ENCODE measurements at regions not wholly inside any gene's neighbourhood (a gene's known extent, or its start where the extent isn't known, plus 50 kb on each side); places are given as distances from the start of the nearest gene placed in this dataset.
"Not testable (repeated sequence)": the region's sequence is repeated elsewhere in the genome, so short reads cannot be mapped to it uniquely, and the experiment has no call there.

GRCh38 chr5:154702477-154702876 is 52.7 kb upstream of the LARP1 start:
- Histone ChIP-seq H3K36me3 (ENCODE audit: insufficient read depth, low read depth, low read length) (no peaks in the 10 kb centered on the region), H3K4me1 (ENCODE audit: insufficient read depth, low read length) (peaks cover 9% of the 10 kb centered on the region), H3K9ac (ENCODE audit: low read depth, low read length) (no peak overlapping the region), H3K9me3 (ENCODE audit: insufficient read depth, low read depth, low read length) (no peaks in the 10 kb centered on the region), H3K4me3 (ENCODE audit: low read length) (no peak overlapping the region), H3K27ac (ENCODE audit: low read length) (no peak overlapping the region), H3K27me3 (ENCODE audit: insufficient read depth, low read length) (no peaks in the 10 kb centered on the region)

DNA sequence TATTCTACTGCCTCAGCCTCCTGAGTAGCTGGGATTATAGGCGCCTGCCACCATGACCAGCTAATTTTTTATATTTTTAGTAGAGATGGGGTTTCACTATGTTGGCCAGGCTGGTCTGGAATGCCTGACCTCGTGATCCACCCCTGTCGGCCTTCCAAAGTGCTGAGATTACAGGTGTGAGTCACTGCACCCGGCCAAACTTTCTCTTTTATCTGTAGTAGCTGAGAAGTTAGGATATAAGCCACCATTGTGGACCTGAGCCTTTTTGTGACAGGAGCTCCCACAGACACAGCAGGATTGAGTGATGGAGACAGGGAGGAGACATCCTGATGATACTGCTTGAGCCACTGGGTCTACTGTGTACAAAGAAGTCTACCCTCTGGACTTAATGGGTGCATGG is 53.5 kb upstream of the LARP1 start:
- H3K9ac ChIP-seq (ENCODE audit: low read depth, low read length): not testable (repeated sequence)
- H3K4me1 ChIP-seq (ENCODE audit: insufficient read depth, low read length): peaks cover 16% of the 10 kb centered on the region

GRCh38 chr5:154701181-154701580 is 54.0 kb upstream of the LARP1 start:
- Histone ChIP-seq H3K27ac (ENCODE audit: low read length) (no peak overlapping the region), H3K9ac (ENCODE audit: low read depth, low read length) (no peak overlapping the region), H3K36me3 (ENCODE audit: insufficient read depth, low read depth, low read length) (no peaks in the 10 kb centered on the region), H3K4me1 (ENCODE audit: insufficient read depth, low read length) (peaks cover 22% of the 10 kb centered on the region), H3K27me3 (ENCODE audit: insufficient read depth, low read length) (no peaks in the 10 kb centered on the region), H3K4me3 (ENCODE audit: low read length) (no peak overlapping the region), H3K9me3 (ENCODE audit: insufficient read depth, low read depth, low read length) (no peaks in the 10 kb centered on the region)

More for the DNA sequence above, 53.5 kb upstream of the LARP1 start:
- not testable (repeated sequence) for H3K9me3 ChIP-seq (ENCODE audit: insufficient read depth, low read depth, low read length); H3K27me3 ChIP-seq (ENCODE audit: insufficient read depth, low read length); H3K4me3 ChIP-seq (ENCODE audit: low read length); H3K27ac ChIP-seq (ENCODE audit: low read length); H3K36me3 ChIP-seq (ENCODE audit: insufficient read depth, low read depth, low read length)

GRCh38 chr5:154700289-154700928 is 54.8 kb upstream of the LARP1 start:
- not testable (repeated sequence) for H3K9ac ChIP-seq (ENCODE audit: low read depth, low read length); H3K27ac ChIP-seq (ENCODE audit: low read length); H3K4me3 ChIP-seq (ENCODE audit: low read length); H3K27me3 ChIP-seq (ENCODE audit: insufficient read depth, low read length); H3K9me3 ChIP-seq (ENCODE audit: insufficient read depth, low read depth, low read length); H3K36me3 ChIP-seq (ENCODE audit: insufficient read depth, low read depth, low read length)
- H3K4me1 ChIP-seq (ENCODE audit: insufficient read depth, low read length): peaks cover 22% of the 10 kb centered on the region

DNA sequence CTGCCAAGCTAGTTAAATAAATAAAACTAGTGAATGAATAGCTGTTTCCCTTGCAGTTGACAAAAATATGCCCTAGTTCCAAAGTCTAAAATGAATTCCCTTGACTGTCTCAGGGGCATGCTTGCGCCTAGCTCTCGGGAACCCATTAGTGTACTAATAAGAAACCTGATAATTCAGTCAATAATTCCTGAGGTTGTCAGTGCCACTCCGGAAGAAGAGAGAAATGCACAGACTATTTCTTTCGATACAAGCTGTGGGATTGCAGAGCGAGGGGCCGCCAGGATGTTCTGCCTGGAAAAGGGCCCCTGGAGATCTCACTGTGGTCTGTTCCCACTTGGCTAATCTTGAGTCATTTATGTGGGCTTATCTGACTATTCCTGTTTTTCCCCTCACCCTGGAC is 56.4 kb upstream of the LARP1 start:
- Histone ChIP-seq H3K36me3 (ENCODE audit: insufficient read depth, low read depth, low read length) (no peaks in the 10 kb centered on the region), H3K9me3 (ENCODE audit: insufficient read depth, low read depth, low read length) (no peaks in the 10 kb centered on the region), H3K4me3 (ENCODE audit: low read length) (no peak overlapping the region)

GRCh38 chr5:154697371-154697770 is 57.8 kb upstream of the LARP1 start:
- H3K36me3 ChIP-seq (ENCODE audit: insufficient read depth, low read depth, low read length): no peaks in the 10 kb centered on the region
- peak overlapping the region; percentile 41 for H3K4me3 ChIP-seq (ENCODE audit: low read length)
- peak overlapping the region; percentile 55; the same call in 1 of the 2 replicates for H3K9ac ChIP-seq (ENCODE audit: low read depth, low read length)
- peak overlapping the region; percentile 54 for H3K27ac ChIP-seq (ENCODE audit: low read length)
- no peaks in the 10 kb centered on the region for H3K9me3 ChIP-seq (ENCODE audit: insufficient read depth, low read depth, low read length)
- H3K4me1 ChIP-seq (ENCODE audit: insufficient read depth, low read length): peaks cover 24% of the 10 kb centered on the region
- H3K27me3 ChIP-seq (ENCODE audit: insufficient read depth, low read length): no peaks in the 10 kb centered on the region

More for the DNA sequence above, 56.4 kb upstream of the LARP1 start:
- no peak overlapping the region for H3K9ac ChIP-seq (ENCODE audit: low read depth, low read length)
- H3K27me3 ChIP-seq (ENCODE audit: insufficient read depth, low read length): no peaks in the 10 kb centered on the region
- H3K27ac ChIP-seq (ENCODE audit: low read length): no peak overlapping the region
- peaks cover 22% of the 10 kb centered on the region for H3K4me1 ChIP-seq (ENCODE audit: insufficient read depth, low read length)

GRCh38 chr5:154696891-154697290 is 58.3 kb upstream of the LARP1 start:
- Histone ChIP-seq H3K27ac (ENCODE audit: low read length) (peak overlapping the region; percentile 54), H3K4me3 (ENCODE audit: low read length) (peak overlapping the region; percentile 41; the same call in 1 of the 2 replicates), H3K36me3 (ENCODE audit: insufficient read depth, low read depth, low read length) (no peaks in the 10 kb centered on the region)

GRCh38 chr5:154694159-154694558 is 61.0 kb upstream of the LARP1 start:
- no peaks in the 10 kb centered on the region for H3K27me3 ChIP-seq (ENCODE audit: insufficient read depth, low read length)
- H3K4me3 ChIP-seq (ENCODE audit: low read length): no peak overlapping the region

More at GRCh38 chr5:154696891-154697290, 58.3 kb upstream of the LARP1 start:
- no peaks in the 10 kb centered on the region for H3K9me3 ChIP-seq (ENCODE audit: insufficient read depth, low read depth, low read length)
- H3K27me3 ChIP-seq (ENCODE audit: insufficient read depth, low read length): no peaks in the 10 kb centered on the region
- peaks cover 27% of the 10 kb centered on the region for H3K4me1 ChIP-seq (ENCODE audit: insufficient read depth, low read length)
- peak overlapping the region; percentile 55; the same call in 1 of the 2 replicates for H3K9ac ChIP-seq (ENCODE audit: low read depth, low read length)

DNA sequence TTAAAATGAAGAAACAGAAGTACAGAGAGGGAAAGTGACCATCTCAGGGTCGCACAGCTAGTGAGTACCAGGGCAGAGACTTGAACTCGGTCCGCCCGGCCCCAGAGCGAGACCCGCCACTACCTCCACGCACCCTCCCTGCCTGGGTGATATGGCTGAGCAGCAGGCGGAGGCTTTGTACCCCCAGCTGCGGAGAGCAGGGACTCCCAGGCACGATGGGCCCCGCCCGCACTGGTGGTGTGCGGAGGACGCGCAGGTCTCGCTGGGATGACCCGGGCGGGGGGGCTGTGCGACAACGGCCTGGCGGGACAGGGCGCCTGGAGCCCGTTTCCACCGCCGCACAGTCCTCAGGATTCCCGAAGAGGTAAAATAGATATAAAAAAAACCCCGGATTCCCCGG is 64.7 kb upstream of the LARP1 start:
- no peaks in the 10 kb centered on the region for H3K27me3 ChIP-seq (ENCODE audit: insufficient read depth, low read length)
- no peaks in the 10 kb centered on the region for H3K36me3 ChIP-seq (ENCODE audit: insufficient read depth, low read depth, low read length)
- peaks cover 10% of the 10 kb centered on the region; the same call in 1 of the 2 replicates for H3K4me1 ChIP-seq (ENCODE audit: insufficient read depth, low read length)
- no peak overlapping the region for H3K9ac ChIP-seq (ENCODE audit: low read depth, low read length)
- H3K4me3 ChIP-seq (ENCODE audit: low read length): no peak overlapping the region
- H3K9me3 ChIP-seq (ENCODE audit: insufficient read depth, low read depth, low read length): peaks cover 13% of the 10 kb centered on the region; the same call in 1 of the 2 replicates
- H3K27ac ChIP-seq (ENCODE audit: low read length): no peak overlapping the region

More at GRCh38 chr5:154694159-154694558, 61.0 kb upstream of the LARP1 start:
- Histone ChIP-seq H3K36me3 (ENCODE audit: insufficient read depth, low read depth, low read length) (no peaks in the 10 kb centered on the region), H3K9me3 (ENCODE audit: insufficient read depth, low read depth, low read length) (no peaks in the 10 kb centered on the region), H3K9ac (ENCODE audit: low read depth, low read length) (no peak overlapping the region), H3K27ac (ENCODE audit: low read length) (no peak overlapping the region), H3K4me1 (ENCODE audit: insufficient read depth, low read length) (peaks cover 31% of the 10 kb centered on the region)

GRCh38 chr5:154686490-154686889 is 68.7 kb upstream of the LARP1 start:
- no peaks in the 10 kb centered on the region for H3K27me3 ChIP-seq (ENCODE audit: insufficient read depth, low read length)
- peaks cover 13% of the 10 kb centered on the region; the same call in 1 of the 2 replicates for H3K9me3 ChIP-seq (ENCODE audit: insufficient read depth, low read depth, low read length)
- no peaks in the 10 kb centered on the region for H3K36me3 ChIP-seq (ENCODE audit: insufficient read depth, low read depth, low read length)
- H3K9ac ChIP-seq (ENCODE audit: low read depth, low read length): no peak overlapping the region
- H3K27ac ChIP-seq (ENCODE audit: low read length): no peak overlapping the region
- peaks cover 12% of the 10 kb centered on the region; the same call in 1 of the 2 replicates for H3K4me1 ChIP-seq (ENCODE audit: insufficient read depth, low read length)
- H3K4me3 ChIP-seq (ENCODE audit: low read length): no peak overlapping the region

DNA sequence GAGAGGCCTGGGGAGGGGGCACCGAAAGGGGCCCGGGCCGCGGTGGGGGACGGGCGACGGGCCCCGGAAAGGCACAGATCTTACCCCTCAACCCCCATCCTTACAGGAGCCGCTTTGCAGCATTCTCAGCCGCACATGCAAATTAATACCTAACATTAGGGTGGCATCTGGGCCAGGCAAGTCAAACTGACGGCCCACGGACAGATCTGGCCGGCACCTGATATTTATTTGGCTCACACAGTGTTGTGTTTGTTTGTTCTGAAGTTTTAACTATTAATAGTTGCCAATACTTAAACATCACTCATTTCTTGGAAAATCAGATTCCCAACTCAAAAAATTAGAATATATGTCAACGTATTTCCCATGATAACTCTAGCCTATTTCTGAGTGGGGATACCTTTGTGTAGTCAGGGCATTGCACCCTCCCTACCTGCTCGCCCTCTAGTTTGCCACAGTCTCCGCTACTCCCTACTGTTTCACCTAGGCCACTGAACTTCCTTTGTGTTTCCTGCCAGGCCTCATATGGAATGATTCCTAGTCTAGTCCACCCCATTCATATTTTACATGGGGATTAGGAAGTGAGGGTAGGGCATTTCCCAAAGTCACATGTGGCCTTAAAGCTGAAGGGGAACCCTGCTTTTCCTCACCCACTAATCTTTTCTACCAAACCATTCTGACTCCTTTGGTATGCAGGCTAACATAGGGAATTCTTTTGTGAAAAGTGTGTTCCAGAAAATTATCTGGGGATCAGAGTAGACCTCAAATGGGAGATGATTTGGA is 71.9 kb upstream of the LARP1 start:
- peaks cover 7% of the 10 kb centered on the region; the same call in 1 of the 2 replicates for H3K4me1 ChIP-seq (ENCODE audit: insufficient read depth, low read length)
- H3K9ac ChIP-seq (ENCODE audit: low read depth, low read length): peak overlapping the region; percentile 84
- peak overlapping the region; percentile 45 for H3K27ac ChIP-seq (ENCODE audit: low read length)
- H3K27me3 ChIP-seq (ENCODE audit: insufficient read depth, low read length): no peaks in the 10 kb centered on the region
- H3K9me3 ChIP-seq (ENCODE audit: insufficient read depth, low read depth, low read length): peaks cover 13% of the 10 kb centered on the region; the same call in 1 of the 2 replicates
- peak overlapping the region; percentile 72 for H3K4me3 ChIP-seq (ENCODE audit: low read length)
- H3K36me3 ChIP-seq (ENCODE audit: insufficient read depth, low read depth, low read length): no peaks in the 10 kb centered on the region

- no peak overlapping the region for H3K4me3 ChIP-seq (ENCODE audit: low read length)
- no peak overlapping the region for H3K9ac ChIP-seq (ENCODE audit: low read depth, low read length)
- H3K27me3 ChIP-seq (ENCODE audit: insufficient read depth, low read length): no peaks in the 10 kb centered on the region
- peaks cover 7% of the 10 kb centered on the region for H3K4me1 ChIP-seq (ENCODE audit: insufficient read depth, low read length)
- H3K9me3 ChIP-seq (ENCODE audit: insufficient read depth, low read depth, low read length): no peaks in the 10 kb centered on the region
- no peak overlapping the region for H3K27ac ChIP-seq (ENCODE audit: low read length)
- H3K36me3 ChIP-seq (ENCODE audit: insufficient read depth, low read depth, low read length): no peaks in the 10 kb centered on the region
Observed at GRCh38 chr5:154679501-154679900, 75.7 kb upstream of the LARP1 start.

All from iPS-20b (cell line).